PC-9 (cell line): ENCODE measurements at regions not wholly inside any gene's neighbourhood (a gene's known extent, or its start where the extent isn't known, plus 50 kb on each side); places are given as distances from the start of the nearest gene placed in this dataset.

Experiments used
- EZH2 ChIP-seq: fragments of 200-600 bp; sonication (generic); IDR thresholded peaks from 2 replicates; pipeline ENCODE4 v1.8.0; 2017; ENCODE audit warnings: antibody characterized with exemption, low read depth
- TF ChIP-seq, protein P1 (sequence below): fragments of 200-600 bp; sonication (generic); conservative IDR thresholded peaks from 2 replicates; pipeline ENCODE4 v1.6.1; 2017; ENCODE audit warnings: mixed run types, antibody characterized with exemption, mild to moderate bottlenecking, moderate library complexity

DNA sequence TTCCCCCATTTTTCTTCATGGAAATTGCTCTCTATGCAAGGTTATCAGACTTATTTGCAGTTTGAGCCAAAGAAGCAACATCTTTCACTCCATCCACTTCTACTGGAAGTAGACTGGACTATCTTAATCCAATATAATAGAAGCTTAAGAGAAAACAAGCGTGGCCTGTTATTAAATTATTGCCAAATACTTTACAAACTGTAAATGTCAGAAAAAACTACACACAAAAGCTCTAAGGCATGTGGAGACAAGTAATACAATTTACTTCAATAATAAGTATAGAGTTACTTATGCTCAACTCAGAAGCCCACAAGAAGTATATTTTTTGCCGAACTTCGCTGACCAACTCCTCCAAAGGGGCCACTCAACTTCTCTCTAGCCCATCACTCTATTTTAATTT, 120.3 kb downstream of the BDH1 start:
- TF ChIP-seq, protein P1, sequence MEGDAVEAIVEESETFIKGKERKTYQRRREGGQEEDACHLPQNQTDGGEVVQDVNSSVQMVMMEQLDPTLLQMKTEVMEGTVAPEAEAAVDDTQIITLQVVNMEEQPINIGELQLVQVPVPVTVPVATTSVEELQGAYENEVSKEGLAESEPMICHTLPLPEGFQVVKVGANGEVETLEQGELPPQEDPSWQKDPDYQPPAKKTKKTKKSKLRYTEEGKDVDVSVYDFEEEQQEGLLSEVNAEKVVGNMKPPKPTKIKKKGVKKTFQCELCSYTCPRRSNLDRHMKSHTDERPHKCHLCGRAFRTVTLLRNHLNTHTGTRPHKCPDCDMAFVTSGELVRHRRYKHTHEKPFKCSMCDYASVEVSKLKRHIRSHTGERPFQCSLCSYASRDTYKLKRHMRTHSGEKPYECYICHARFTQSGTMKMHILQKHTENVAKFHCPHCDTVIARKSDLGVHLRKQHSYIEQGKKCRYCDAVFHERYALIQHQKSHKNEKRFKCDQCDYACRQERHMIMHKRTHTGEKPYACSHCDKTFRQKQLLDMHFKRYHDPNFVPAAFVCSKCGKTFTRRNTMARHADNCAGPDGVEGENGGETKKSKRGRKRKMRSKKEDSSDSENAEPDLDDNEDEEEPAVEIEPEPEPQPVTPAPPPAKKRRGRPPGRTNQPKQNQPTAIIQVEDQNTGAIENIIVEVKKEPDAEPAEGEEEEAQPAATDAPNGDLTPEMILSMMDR, result no peak
- TF ChIP-seq EZH2, result no peak
